H1 (cell line): ENCODE measurements at regions not wholly inside any gene's neighbourhood (a gene's known extent, or its start where the extent isn't known, plus 50 kb on each side); places are given as distances from the start of the nearest gene placed in this dataset.

Source experiments
- CTCF ChIA-PET: fragments of 300-600 bp; sonication (Branson Sonifier 250); formaldehyde crosslinking; loops from one replicate; lab custom pipeline; 2021; ENCODE audit not compliant: partially characterized antibody; lab: Charles Lee
- POLR2A ChIA-PET: fragments of 300-600 bp; sonication (Branson Sonifier 250); formaldehyde crosslinking; loops from one replicate; lab custom pipeline; 2021; ENCODE audit warnings: inconsistent platforms; ENCODE audit not compliant: partially characterized antibody; lab: Charles Lee
- DNase-seq, 2 experiments: peaks; one replicate each; pipeline versions ENCODE4 v3.0.0 to v3.0.0-alpha.2; 2010 to 2022; ENCODE audit warnings: low spot score in 2 of 2, low read depth in 1 of 2, mixed read lengths in 1 of 2
- FAIRE-seq: peaks from 2 replicates; lab custom pipeline; 2011; peaks lifted over from hg19 to GRCh38; lab: Jason Lieb, UNC
- H2AFZ ChIP-seq: 2 replicates; pipeline ENCODE4 v1.8.1; 2012; ENCODE audit warnings: low read length, inconsistent platforms
- H2AK5ac ChIP-seq: 2 replicates; pipeline ENCODE4 v1.6.1; 2013; ENCODE audit warnings: low read depth, low read length
- H2BK120ac ChIP-seq: replicated peaks from 2 replicates; pipeline ENCODE3; 2013; ENCODE audit warnings: low read depth, low read length, inconsistent platforms
- H2BK12ac ChIP-seq: 2 replicates; pipeline ENCODE4 v1.6.1; 2013; ENCODE audit warnings: low read depth, low read length
- H2BK15ac ChIP-seq: 2 replicates; pipeline ENCODE4 v1.6.1; 2013; ENCODE audit warnings: low read length
- H2BK20ac ChIP-seq: 2 replicates; pipeline ENCODE4 v1.6.1; 2013; ENCODE audit warnings: low read length
- H2BK5ac ChIP-seq: 2 replicates; pipeline ENCODE4 v1.6.1; 2013; ENCODE audit warnings: low read depth, low read length
- H3K14ac ChIP-seq: 2 replicates; pipeline ENCODE4 v1.6.1; 2013; ENCODE audit warnings: inconsistent platforms; ENCODE audit not compliant: insufficient read length
- H3K18ac ChIP-seq: 2 replicates; pipeline ENCODE4 v1.6.1; 2013; ENCODE audit warnings: low read length; ENCODE audit errors: extremely low read depth
- H3K23ac ChIP-seq: 2 replicates; pipeline ENCODE4 v1.6.1; 2013; ENCODE audit warnings: inconsistent platforms; ENCODE audit not compliant: insufficient read length
- H3K23me2 ChIP-seq: 2 replicates; pipeline ENCODE4 v1.6.1; 2013; ENCODE audit warnings: low read depth, low read length
- H3K27ac ChIP-seq: 2 replicates; pipeline ENCODE4 v1.6.1; 2011; ENCODE audit warnings: low read depth, low read length, inconsistent platforms
- H3K27me3 ChIP-seq, 4 experiments: replicated peaks in 1 of 4; 1 replicate in 1 of 4; 2 replicates in 3 of 4; pipeline versions ENCODE4 v1.6.1 to v1.8.1; 2011 to 2013; ENCODE audit warnings: low read length in 3 of 4, mild to moderate bottlenecking in 3 of 4, inconsistent platforms in 2 of 4, mixed read lengths in 2 of 4, moderate library complexity in 1 of 4; ENCODE audit not compliant: control insufficient read depth in 3 of 4, insufficient read depth in 3 of 4; ENCODE audit errors: extremely low read depth in 1 of 4
- H3K36me3 ChIP-seq, 4 experiments: 2 replicates each; pipeline versions ENCODE4 v1.6.1 to v1.8.1; 2011 to 2013; ENCODE audit warnings: mild to moderate bottlenecking in 4 of 4, low read length in 3 of 4, moderate library complexity in 2 of 4, control low read depth in 1 of 4, inconsistent platforms in 1 of 4; ENCODE audit not compliant: insufficient read depth in 4 of 4, control insufficient read depth in 2 of 4
- H3K4ac ChIP-seq: replicated peaks from 2 replicates; pipeline ENCODE3; 2013; ENCODE audit warnings: low read length, low read depth, mixed read lengths, inconsistent platforms; ENCODE audit not compliant: insufficient read length
- H3K4me1 ChIP-seq, 4 experiments: replicated peaks in 1 of 4; 1 replicate in 1 of 4; 2 replicates in 3 of 4; pipeline versions ENCODE4 v1.6.1 to v1.8.1; 2011 to 2013; ENCODE audit warnings: low read length in 3 of 4, inconsistent platforms in 2 of 4, mixed read lengths in 1 of 4; ENCODE audit not compliant: insufficient read depth in 4 of 4, control insufficient read depth in 3 of 4
- H3K4me2 ChIP-seq, 2 experiments: 2 replicates each; pipeline versions ENCODE4 v1.6.1 to v1.8.1; 2011 to 2013; ENCODE audit warnings: low read depth in 2 of 2, low read length in 2 of 2, control low read depth in 1 of 2, inconsistent platforms in 1 of 2, mild to moderate bottlenecking in 1 of 2; ENCODE audit not compliant: insufficient read depth in 1 of 2
- H3K4me3 ChIP-seq, 4 experiments: fragments of 200-600, 300-600 bp in 1 of 4; sonication (generic), shearing (Covaris generic), sonication (Bioruptor Twin) in 1 of 4; 2 replicates each; pipeline versions ENCODE4 v1.5.1 to v1.8.1; 2011 to 2016; ENCODE audit warnings: low read length in 4 of 4, low read depth in 3 of 4, control low read depth in 2 of 4, inconsistent platforms in 2 of 4, mild to moderate bottlenecking in 2 of 4, mixed read lengths in 1 of 4, moderate library complexity in 1 of 4; ENCODE audit not compliant: insufficient read depth in 2 of 4; ENCODE audit errors: extremely low read depth in 1 of 4
- H3K56ac ChIP-seq: replicated peaks from 2 replicates; pipeline ENCODE3; 2013; ENCODE audit warnings: low read depth, mild to moderate bottlenecking, mixed read lengths, low read length, inconsistent platforms; ENCODE audit not compliant: insufficient read length
- H3K79me1 ChIP-seq: 2 replicates; pipeline ENCODE4 v1.6.1; 2013; ENCODE audit warnings: low read depth, low read length, control low read depth
- H3K79me2 ChIP-seq, 2 experiments: 2 replicates each; pipeline versions ENCODE4 v1.6.1 to v1.8.1; 2012 to 2013; ENCODE audit warnings: low read length in 2 of 2, mild to moderate bottlenecking in 2 of 2, inconsistent platforms in 1 of 2; ENCODE audit not compliant: insufficient read depth in 2 of 2, control insufficient read depth in 1 of 2
- H3K9ac ChIP-seq, 4 experiments: replicated peaks in 1 of 4; 1 replicate in 1 of 4; 2 replicates in 3 of 4; pipeline versions ENCODE4 v1.6.1 to v1.8.1; 2011 to 2013; ENCODE audit warnings: low read depth in 3 of 4, low read length in 3 of 4, control low read depth in 2 of 4, mild to moderate bottlenecking in 2 of 4, moderate library complexity in 2 of 4, inconsistent platforms in 1 of 4; ENCODE audit errors: extremely low read depth in 1 of 4
- H3K9me3 ChIP-seq, 2 experiments: 2 replicates each; pipeline versions ENCODE4 v1.6.1 to v1.8.1; 2012 to 2013; ENCODE audit warnings: mild to moderate bottlenecking in 2 of 2, moderate library complexity in 2 of 2, control low read depth in 1 of 2, inconsistent platforms in 1 of 2, low read depth in 1 of 2, low read length in 1 of 2, mixed read lengths in 1 of 2; ENCODE audit not compliant: insufficient read depth in 2 of 2
- H4K20me1 ChIP-seq, 2 experiments: replicated peaks in 1 of 2; 2 replicates each; pipeline versions ENCODE3 to v1.8.1; 2011 to 2013; ENCODE audit warnings: inconsistent platforms in 2 of 2, low read length in 2 of 2, mild to moderate bottlenecking in 1 of 2; ENCODE audit not compliant: insufficient read depth in 2 of 2, control insufficient read depth in 1 of 2
- H4K5ac ChIP-seq: 2 replicates; pipeline ENCODE4 v1.6.1; 2013; ENCODE audit warnings: low read length, low read depth, mixed read lengths, inconsistent platforms; ENCODE audit not compliant: insufficient read length
- H4K8ac ChIP-seq: 2 replicates; pipeline ENCODE4 v1.8.0; 2013; ENCODE audit warnings: mild to moderate bottlenecking, moderate library complexity, low read length, inconsistent platforms; ENCODE audit not compliant: insufficient read depth; ENCODE audit errors: extremely low read depth
- H4K91ac ChIP-seq: replicated peaks from 2 replicates; pipeline ENCODE3; 2013; ENCODE audit warnings: low read length, mixed read lengths, inconsistent platforms; ENCODE audit not compliant: insufficient read length
- CBX8 ChIP-seq: fragments of 300-800, 300-1000 bp; sonication (generic); IDR thresholded peaks from 2 replicates; pipeline ENCODE4 v1.7.1; 2016; ENCODE audit warnings: low read depth, low read length, borderline replicate concordance
- CHD1 ChIP-seq: IDR thresholded peaks from 2 replicates; pipeline ENCODE4 v1.6.1; 2012; ENCODE audit warnings: low read depth, low read length, improper control_type of control experiment
- HDAC6 ChIP-seq: IDR thresholded peaks from one replicate; pipeline ENCODE4 v1.7.1; 2012; ENCODE audit warnings: low read depth, mild to moderate bottlenecking, inconsistent platforms, low read length, moderate library complexity
- JUND ChIP-seq: IDR thresholded peaks from 2 replicates; pipeline ENCODE4 v1.6.1; 2011; ENCODE audit warnings: mild to moderate bottlenecking, improper control_type of control experiment, low read length
- KDM1A ChIP-seq: fragments of 200-600, 300-600 bp; sonication (generic); IDR thresholded peaks from 2 replicates; pipeline ENCODE4 v1.7.1; 2016; ENCODE audit warnings: mild to moderate bottlenecking, low read length, borderline replicate concordance
- KDM4A ChIP-seq: IDR thresholded peaks from one replicate; pipeline ENCODE4 v1.7.1; 2012; ENCODE audit warnings: low read depth, mild to moderate bottlenecking, moderate library complexity, low read length, inconsistent platforms; ENCODE audit not compliant: severe bottlenecking
- RNF2 ChIP-seq: fragments of 200-900, 300-1000 bp; sonication (generic); IDR thresholded peaks from 2 replicates; pipeline ENCODE4 v1.7.1; 2016; ENCODE audit warnings: borderline replicate concordance, low read depth, mild to moderate bottlenecking, antibody characterized with exemption, low read length; ENCODE audit not compliant: poor library complexity, severe bottlenecking; ENCODE audit errors: missing control alignments
- WGBS, 2 experiments: shearing (Covaris generic) in 1 of 2; methylation state at CpG; one replicate each; pipeline versions ENCODE4 v1.1.6 to v1.1.7; 2013 to 2015; ENCODE audit warnings: low lambda C conversion rate in 2 of 2, mixed read lengths in 2 of 2, inconsistent platforms in 1 of 2, low coverage in 1 of 2, missing lambda C conversion rate in 1 of 2; ENCODE audit not compliant: insufficient replicate concordance in 2 of 2, insufficient coverage in 1 of 2, insufficient read length in 1 of 2; ENCODE audit errors: extremely low coverage in 1 of 2, missing lambda C conversion rate in 1 of 2; 5-methylcytosine and 5-hydroxymethylcytosine counted together

- H3K79me1 ChIP-seq: no peaks in the 10 kb centered on the region
- H3K23me2 ChIP-seq: no peaks in the 10 kb centered on the region
- H3K14ac ChIP-seq: no peak overlapping the region
- WGBS, 2 experiments: 92% methylated on average over 2 of the region's 2 CpGs; no CpG with 5 or more reads in 1 of the 2 experiments
- no peak overlapping the region for H3K4me3 ChIP-seq
- no peak overlapping the region for H4K8ac ChIP-seq
- H3K36me3 ChIP-seq: no peaks in the 10 kb centered on the region
- no peak overlapping the region for H2AK5ac ChIP-seq
- DNase-seq (no peak), FAIRE-seq (no peak)
- H3K27me3 ChIP-seq: no peaks in the 10 kb centered on the region
- H2BK120ac ChIP-seq: no peak overlapping the region
- no peaks in the 10 kb centered on the region for H3K9me3 ChIP-seq
- H4K5ac ChIP-seq: no peak overlapping the region
- no peak for TF ChIP-seq KDM4A
- TF ChIP-seq HDAC6: no peak
- no peak for TF ChIP-seq CHD1
- TF ChIP-seq RNF2: no peak
- no peak for TF ChIP-seq KDM1A
- TF ChIP-seq CBX8: no peak
- no peak for TF ChIP-seq JUND
- TF ChIP-seq, all 59 proteins: peak for 0
- Histone ChIP-seq H2BK5ac (no peak overlapping the region), H2BK12ac (no peak overlapping the region), H3K4me2 (no peak overlapping the region), H3K9ac (no peak overlapping the region), H3K56ac (no peak overlapping the region), H3K27ac (no peak overlapping the region), H3K23ac (no peak overlapping the region), H3K4me1 (peaks cover 0 to 4% (median 4%) of the 10 kb centered on the region in 4 experiments; a peak in 3 of 7 replicates), H4K20me1 (no peaks in the 10 kb centered on the region), H2AFZ (no peak overlapping the region), H2BK15ac (no peak overlapping the region), H4K91ac (no peak overlapping the region), H2BK20ac (no peak overlapping the region), H3K79me2 (no peaks in the 10 kb centered on the region), H3K4ac (no peak overlapping the region), H3K18ac (no peak overlapping the region)
- ChIA-PET POLR2A (no interaction called here), CTCF (interaction anchor here (1.2 kb wide), 1 partner anchor 10 kb away, joined by 5 read pairs; no protein-coding TSS in a partner anchor)
Measured at GRCh38 chr3:159458982-159459381, 529.7 kb upstream of the IL12A start.
